Hepatocyte (in vitro differentiated cells): ENCODE measurements at regions not wholly inside any gene's neighbourhood (a gene's known extent, or its start where the extent isn't known, plus 50 kb on each side); places are given as distances from the start of the nearest gene placed in this dataset.

Source experiments
- DNase-seq: peaks from one replicate; pipeline ENCODE4 v3.0.0-alpha.2; 2016; ENCODE audit warnings: low spot score
- H2AFZ ChIP-seq: fragments of 200-600 bp; sonication (generic); 2 replicates; pipeline ENCODE4 v1.6.0; 2016; ENCODE audit warnings: antibody characterized with exemption, mild to moderate bottlenecking
- H3K27ac ChIP-seq: fragments of 200-600 bp; sonication (generic); 2 replicates; pipeline ENCODE4 v1.5.1; 2016; ENCODE audit warnings: mild to moderate bottlenecking
- H3K27me3 ChIP-seq: fragments of 200-600 bp; sonication (generic); 2 replicates; pipeline ENCODE4 v1.6.1; 2016
- H3K36me3 ChIP-seq: fragments of 200-600 bp; sonication (generic); replicated peaks from 2 replicates; pipeline ENCODE4 v1.5.1; 2016; ENCODE audit warnings: low read depth; ENCODE audit not compliant: insufficient read depth
- H3K4me1 ChIP-seq: fragments of 200-600 bp; sonication (generic); 2 replicates; pipeline ENCODE4 v1.5.1; 2016; ENCODE audit warnings: mild to moderate bottlenecking, moderate library complexity; ENCODE audit not compliant: insufficient read depth
- H3K4me2 ChIP-seq: fragments of 200-600 bp; sonication (generic); 2 replicates; pipeline ENCODE4 v1.6.0; 2016
- H3K4me3 ChIP-seq: fragments of 200-600 bp; sonication (generic); 2 replicates; pipeline ENCODE4 v1.5.1; 2016; ENCODE audit warnings: mild to moderate bottlenecking
- H3K79me2 ChIP-seq: fragments of 200-600 bp; sonication (generic); 2 replicates; pipeline ENCODE4 v1.6.0; 2017; ENCODE audit warnings: mild to moderate bottlenecking
- H3K9me2 ChIP-seq: fragments of 200-600 bp; sonication (generic); replicated peaks from 2 replicates; pipeline ENCODE4 v1.6.0; 2017; ENCODE audit warnings: mild to moderate bottlenecking; ENCODE audit not compliant: insufficient read depth
- H3K9me3 ChIP-seq: fragments of 200-600 bp; sonication (generic); 2 replicates; pipeline ENCODE4 v1.5.1; 2016; ENCODE audit warnings: low read depth, mild to moderate bottlenecking
- H4K20me1 ChIP-seq: fragments of 200-600 bp; sonication (generic); 2 replicates; pipeline ENCODE4 v1.6.0; 2016; ENCODE audit warnings: mild to moderate bottlenecking; ENCODE audit not compliant: insufficient read depth, poor library complexity, severe bottlenecking
- EZH2 ChIP-seq: fragments of 200-600 bp; sonication (generic); IDR thresholded peaks from 2 replicates; pipeline ENCODE4 v1.6.1; 2016; ENCODE audit warnings: antibody characterized with exemption, mild to moderate bottlenecking, borderline replicate concordance
- EZH2phosphoT487 ChIP-seq: fragments of 200-600 bp; sonication (generic); IDR thresholded peaks from one replicate; pipeline ENCODE4 v1.6.1; 2018; ENCODE audit warnings: antibody characterized with exemption, mild to moderate bottlenecking, low read depth, moderate library complexity; ENCODE audit not compliant: unreplicated experiment, severe bottlenecking
- WGBS: methylation state at CpG from one replicate; pipeline ENCODE4 v1.1.6; 2016; ENCODE audit warnings: low lambda C conversion rate; ENCODE audit errors: missing lambda C conversion rate; 5-methylcytosine and 5-hydroxymethylcytosine counted together
- TF ChIP-seq, protein P1 (sequence below): fragments of 200-600 bp; sonication (generic); IDR thresholded peaks from 2 replicates; pipeline ENCODE4 v1.5.1; 2016; ENCODE audit warnings: antibody characterized with exemption, mild to moderate bottlenecking; ENCODE audit not compliant: poor library complexity

DNA sequence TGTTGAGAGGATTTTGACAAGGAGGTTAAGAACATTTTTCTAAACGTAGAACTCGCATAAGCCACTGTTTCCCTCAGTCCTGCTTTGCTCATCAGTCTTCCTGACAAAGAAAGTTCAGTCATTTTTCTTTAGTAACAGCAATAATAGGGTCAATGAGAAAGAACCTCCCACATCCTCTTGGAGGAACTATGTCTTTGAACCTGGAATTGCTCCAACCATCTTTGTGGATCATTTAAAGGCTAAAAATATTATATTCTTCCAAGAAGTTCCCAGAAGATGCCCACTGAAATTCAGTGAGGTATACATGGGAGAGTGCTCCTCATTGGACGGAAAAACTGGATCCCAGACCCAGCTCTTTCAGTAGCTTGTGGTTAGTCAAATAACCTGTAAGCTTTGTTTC is 282.8 kb upstream of the FAR2 start:
- Histone ChIP-seq H3K27ac (no peak overlapping the region), H3K4me3 (no peak overlapping the region), H3K4me2 (no peak overlapping the region), H3K79me2 (no peaks in the 10 kb centered on the region), H2AFZ (no peak overlapping the region), H4K20me1 (no peaks in the 10 kb centered on the region), H3K9me2 (no peaks in the 10 kb centered on the region), H3K4me1 (no peaks in the 10 kb centered on the region), H3K36me3 (no peaks in the 10 kb centered on the region), H3K27me3 (no peaks in the 10 kb centered on the region), H3K9me3 (no peaks in the 10 kb centered on the region)
- no peak for TF ChIP-seq EZH2
- TF ChIP-seq, protein P1, sequence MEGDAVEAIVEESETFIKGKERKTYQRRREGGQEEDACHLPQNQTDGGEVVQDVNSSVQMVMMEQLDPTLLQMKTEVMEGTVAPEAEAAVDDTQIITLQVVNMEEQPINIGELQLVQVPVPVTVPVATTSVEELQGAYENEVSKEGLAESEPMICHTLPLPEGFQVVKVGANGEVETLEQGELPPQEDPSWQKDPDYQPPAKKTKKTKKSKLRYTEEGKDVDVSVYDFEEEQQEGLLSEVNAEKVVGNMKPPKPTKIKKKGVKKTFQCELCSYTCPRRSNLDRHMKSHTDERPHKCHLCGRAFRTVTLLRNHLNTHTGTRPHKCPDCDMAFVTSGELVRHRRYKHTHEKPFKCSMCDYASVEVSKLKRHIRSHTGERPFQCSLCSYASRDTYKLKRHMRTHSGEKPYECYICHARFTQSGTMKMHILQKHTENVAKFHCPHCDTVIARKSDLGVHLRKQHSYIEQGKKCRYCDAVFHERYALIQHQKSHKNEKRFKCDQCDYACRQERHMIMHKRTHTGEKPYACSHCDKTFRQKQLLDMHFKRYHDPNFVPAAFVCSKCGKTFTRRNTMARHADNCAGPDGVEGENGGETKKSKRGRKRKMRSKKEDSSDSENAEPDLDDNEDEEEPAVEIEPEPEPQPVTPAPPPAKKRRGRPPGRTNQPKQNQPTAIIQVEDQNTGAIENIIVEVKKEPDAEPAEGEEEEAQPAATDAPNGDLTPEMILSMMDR = no peak
- DNase-seq = no peak
- WGBS = 58% methylated on average over 3 of the region's 3 CpGs

DNA sequence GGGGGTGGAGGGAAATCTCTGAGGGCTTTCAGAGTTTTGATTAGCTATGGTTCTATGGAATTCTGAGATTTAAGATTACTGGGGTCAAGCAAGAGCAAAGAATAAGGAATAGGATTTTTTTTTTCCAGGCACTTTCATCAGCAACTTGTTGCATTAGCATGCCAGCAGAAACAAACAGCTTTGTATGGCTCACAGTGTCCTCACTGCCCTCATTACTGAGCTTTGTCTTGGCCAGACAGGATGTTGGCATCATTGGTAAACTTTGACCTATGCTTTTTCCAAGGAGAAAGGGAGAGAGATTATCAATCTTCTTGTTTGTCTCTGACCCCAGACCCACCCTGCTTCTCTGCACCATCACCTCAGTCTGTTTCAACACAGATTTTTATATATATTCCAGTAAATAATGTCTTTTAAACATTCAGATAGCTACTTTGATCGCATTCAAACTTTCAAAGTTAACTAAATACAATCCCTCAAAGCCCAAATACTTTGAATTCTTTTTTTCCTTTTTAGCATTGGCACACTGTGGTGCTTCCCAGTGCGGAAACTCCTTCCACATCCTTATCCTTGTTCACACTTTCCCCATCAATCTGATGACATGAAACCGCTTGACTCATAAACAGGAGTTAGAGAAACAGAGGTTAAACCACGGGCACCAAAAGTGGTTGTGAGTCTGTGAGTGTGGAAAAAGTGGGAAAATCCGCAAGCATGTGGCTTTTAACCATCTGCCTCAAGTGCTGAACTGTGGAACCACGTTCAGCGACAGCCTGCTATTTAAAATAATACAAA is 282.2 kb upstream of the FAR2 start:
- TF ChIP-seq, protein P1 = no peak
- TF ChIP-seq EZH2phosphoT487 (no peak), EZH2 (no peak)
- 86% methylated on average over 7 of the region's 7 CpGs for WGBS
- Histone ChIP-seq H3K4me1 (no peaks in the 10 kb centered on the region), H3K9me3 (no peaks in the 10 kb centered on the region), H3K4me2 (no peak overlapping the region), H3K9me2 (no peaks in the 10 kb centered on the region), H3K79me2 (no peaks in the 10 kb centered on the region), H3K27me3 (no peaks in the 10 kb centered on the region), H3K4me3 (no peak overlapping the region), H2AFZ (no peak overlapping the region), H3K36me3 (no peaks in the 10 kb centered on the region), H3K27ac (no peak overlapping the region), H4K20me1 (no peaks in the 10 kb centered on the region)
- no peak for DNase-seq

DNA sequence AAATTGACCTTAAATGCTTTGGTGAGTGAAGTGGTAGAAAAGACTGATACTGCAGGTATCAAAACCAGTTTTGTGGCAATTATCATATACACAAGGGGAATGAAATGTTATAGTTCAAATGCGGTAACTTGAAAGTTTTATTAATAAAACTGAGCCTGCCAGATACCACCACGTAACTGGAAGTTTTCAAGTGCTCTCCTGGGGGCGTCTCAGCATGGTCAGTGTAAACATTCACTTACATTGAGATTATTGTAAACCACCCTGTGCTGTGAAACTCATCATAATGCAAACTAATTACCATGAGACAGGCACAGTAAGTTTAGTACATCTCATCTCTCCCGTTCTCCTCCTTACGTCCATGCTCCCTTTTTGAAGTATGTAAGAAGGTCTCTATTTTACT is 280.7 kb upstream of the FAR2 start:
- no peak for DNase-seq
- Histone ChIP-seq H3K4me1 (no peaks in the 10 kb centered on the region), H3K9me2 (no peaks in the 10 kb centered on the region), H3K27me3 (no peaks in the 10 kb centered on the region), H3K79me2 (no peaks in the 10 kb centered on the region), H3K4me3 (no peak overlapping the region), H3K9me3 (no peaks in the 10 kb centered on the region), H3K4me2 (no peak overlapping the region), H3K36me3 (no peaks in the 10 kb centered on the region), H4K20me1 (no peaks in the 10 kb centered on the region), H2AFZ (no peak overlapping the region), H3K27ac (no peak overlapping the region)
- TF ChIP-seq EZH2 (no peak), EZH2phosphoT487 (no peak)
- TF ChIP-seq, protein P1 = no peak
- WGBS = 60% methylated on average over 5 of the region's 5 CpGs
